ENCODE measurements at regions not wholly inside any gene's neighbourhood (a gene's known extent, or its start where the extent isn't known, plus 50 kb on each side); places are given as distances from the start of the nearest gene placed in this dataset.
"Not testable (repeated sequence)": the region's sequence is repeated elsewhere in the genome, so short reads cannot be mapped to it uniquely, and the experiment has no call there.

GRCh38 chr11:3434976-3435375 lies 56.0 kb upstream of the ZNF195 start:
- WGBS, 2 donors: 95 to 97% methylated on average over 28 of the region's 28 CpGs
- DNase-seq: no peak
- ATAC-seq: peak in 1 of 8 donors; percentile 47

GRCh38 chr11:3429191-3429590 lies 50.2 kb upstream of the ZNF195 start:
- ATAC-seq; intact Hi-C loops (cut with DNase I); H3K36me3 ChIP-seq; H3K9me3 ChIP-seq; H3K27ac ChIP-seq; H3K4me1 ChIP-seq; H3K4me3 ChIP-seq; DNase-seq: not testable (repeated sequence)
- peaks cover 0 to 11% (median 0%) of the 10 kb centered on the region in 7 donors for H3K27me3 ChIP-seq
- WGBS, 2 donors: 8 to 11% methylated on average over 6 of the region's 6 CpGs

More at GRCh38 chr11:3434976-3435375, 56.0 kb upstream of the ZNF195 start:
- Histone ChIP-seq H3K4me1 (no peaks in the 10 kb centered on the region), H3K4me3 (no peak overlapping the region), H3K36me3 (no peaks in the 10 kb centered on the region), H3K27me3 (peaks cover 0 to 4% (median 0%) of the 10 kb centered on the region in 7 donors), H3K9me3 (no peaks in the 10 kb centered on the region), H3K27ac (no peak overlapping the region)
- no peak for TF ChIP-seq CTCF (IDR thresholded peaks at IDR 0.05)
- intact Hi-C loops (cut with DNase I): no loop called here

Measured in heart right ventricle (tissue), 16 donors.